CD8-positive, alpha-beta memory T cell (primary cell): ENCODE measurements at regions not wholly inside any gene's neighbourhood (a gene's known extent, or its start where the extent isn't known, plus 50 kb on each side); places are given as distances from the start of the nearest gene placed in this dataset.

Experiments used
- CTCF ChIA-PET: fragments of 350-600 bp; sonication (Branson Sonifier 250); formaldehyde crosslinking; loops from one replicate; lab custom pipeline; 2021; ENCODE audit warnings: antibody characterized with exemption; lab: Charles Lee
- POLR2A ChIA-PET: fragments of 350-600 bp; sonication (Branson Sonifier 250); formaldehyde crosslinking; loops from one replicate; lab custom pipeline; 2021; ENCODE audit warnings: antibody characterized with exemption; lab: Charles Lee
- DNase-seq, 5 donors: peaks; one replicate each; pipeline versions ENCODE4 v3.0.0 to v3.0.0-alpha.2; 2020 to 2022; ENCODE audit warnings: mixed read lengths in 1 of 5
- H3K27ac ChIP-seq: one replicate; pipeline ENCODE4 v1.7.0; 2013; ENCODE audit warnings: low read depth, mild to moderate bottlenecking, low read length, moderate library complexity
- H3K27me3 ChIP-seq: 2 replicates; pipeline ENCODE4 v1.7.0; 2013; ENCODE audit warnings: low read length, mild to moderate bottlenecking; ENCODE audit not compliant: insufficient read depth, poor library complexity, severe bottlenecking
- H3K36me3 ChIP-seq: 2 replicates; pipeline ENCODE4 v1.7.0; 2013; ENCODE audit warnings: mild to moderate bottlenecking, low read length, moderate library complexity; ENCODE audit not compliant: insufficient read depth
- H3K4me1 ChIP-seq: 2 replicates; pipeline ENCODE4 v1.7.0; 2013; ENCODE audit warnings: mild to moderate bottlenecking, low read length, moderate library complexity; ENCODE audit not compliant: insufficient read depth
- H3K4me3 ChIP-seq: 2 replicates; pipeline ENCODE4 v1.7.0; 2013; ENCODE audit warnings: mild to moderate bottlenecking, low read length
- H3K9me3 ChIP-seq: 2 replicates; pipeline ENCODE4 v1.7.0; 2013; ENCODE audit warnings: mild to moderate bottlenecking, low read length
- H3K27ac Mint-ChIP-seq, 8 donors: one replicate each; pipeline ENCODE4 v1.8.0; 2020 to 2021; ENCODE audit warnings: mixed read lengths in 8 of 8, mild to moderate bottlenecking in 6 of 8, inconsistent platforms in 3 of 8, moderate library complexity in 3 of 8
- H3K27me3 Mint-ChIP-seq, 2 donors: one replicate each; pipeline ENCODE4 v1.8.0; 2020 to 2021; ENCODE audit warnings: mixed read lengths in 2 of 2, mild to moderate bottlenecking in 1 of 2, moderate library complexity in 1 of 2
- H3K36me3 Mint-ChIP-seq, 3 donors: one replicate each; pipeline ENCODE4 v1.8.0; 2020 to 2021; ENCODE audit warnings: mixed read lengths in 3 of 3, inconsistent platforms in 1 of 3, mild to moderate bottlenecking in 1 of 3
- H3K4me1 Mint-ChIP-seq, 3 donors: one replicate each; pipeline ENCODE4 v1.8.0; 2020 to 2021; ENCODE audit warnings: mixed read lengths in 3 of 3, inconsistent platforms in 1 of 3, mild to moderate bottlenecking in 1 of 3
- H3K4me3 Mint-ChIP-seq, 7 donors: one replicate each; pipeline ENCODE4 v1.8.0; 2020 to 2021; ENCODE audit warnings: mixed read lengths in 7 of 7, mild to moderate bottlenecking in 6 of 7, moderate library complexity in 4 of 7, inconsistent platforms in 2 of 7
- H3K9me3 Mint-ChIP-seq, 5 donors: one replicate each; pipeline ENCODE4 v1.8.0; 2020 to 2022; ENCODE audit warnings: mixed read lengths in 5 of 5, mild to moderate bottlenecking in 3 of 5, moderate library complexity in 2 of 5, inconsistent platforms in 1 of 5

DNA sequence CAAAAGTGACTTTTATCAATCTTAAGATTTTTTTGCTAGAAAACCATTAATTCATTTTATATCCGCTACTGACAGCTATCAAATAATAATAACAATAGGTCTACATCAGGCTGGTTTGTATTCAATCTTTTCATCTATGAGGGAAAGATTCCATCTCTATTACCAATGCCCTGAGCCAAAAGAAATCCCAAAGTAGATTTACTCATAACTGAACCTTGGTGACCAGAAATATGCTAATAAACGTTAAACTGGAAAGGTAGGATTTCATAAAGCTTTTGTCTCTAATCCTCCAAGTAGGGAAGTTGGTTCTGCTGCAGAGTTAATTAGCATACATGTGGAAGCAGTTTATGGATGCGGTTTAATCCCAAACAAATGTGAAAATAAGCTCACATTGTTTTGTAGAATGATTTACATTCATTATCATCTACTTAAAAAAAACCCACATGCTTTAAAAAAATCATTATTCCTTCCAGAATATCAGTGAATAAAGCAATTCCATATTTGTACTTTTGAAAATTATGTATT is 715.5 kb downstream of the CETN3 start:
- Mint-ChIP-seq H3K27ac (no peak overlapping the region), H3K36me3 (no peaks in the 10 kb centered on the region), H3K9me3 (peaks cover 0 to 38% (median 2%) of the 10 kb centered on the region in 5 donors), H3K4me3 (no peak overlapping the region), H3K27me3 (no peaks in the 10 kb centered on the region), H3K4me1 (no peaks in the 10 kb centered on the region)
- no peak overlapping the region for H3K27ac ChIP-seq
- ChIA-PET CTCF (no interaction called here), POLR2A (no interaction called here)
- DNase-seq = no peak
- no peaks in the 10 kb centered on the region for H3K4me1 ChIP-seq
- no peaks in the 10 kb centered on the region for H3K9me3 ChIP-seq
- H3K27me3 ChIP-seq = no peaks in the 10 kb centered on the region
- H3K4me3 ChIP-seq = no peak overlapping the region
- no peaks in the 10 kb centered on the region for H3K36me3 ChIP-seq

- POLR2A ChIA-PET = no interaction called here
- H3K36me3 Mint-ChIP-seq = no peaks in the 10 kb centered on the region
- Histone ChIP-seq H3K4me3 (no peak overlapping the region), H3K9me3 (no peaks in the 10 kb centered on the region), H3K27ac (no peak overlapping the region), H3K4me1 (no peaks in the 10 kb centered on the region), H3K27me3 (no peaks in the 10 kb centered on the region), H3K36me3 (no peaks in the 10 kb centered on the region)
- CTCF ChIA-PET = no interaction called here
- H3K27ac Mint-ChIP-seq = no peak overlapping the region
- no peaks in the 10 kb centered on the region for H3K4me1 Mint-ChIP-seq
- H3K9me3 Mint-ChIP-seq = peaks cover 0 to 31% (median 2%) of the 10 kb centered on the region in 5 donors
- H3K4me3 Mint-ChIP-seq = no peak overlapping the region
- DNase-seq = no peak
- no peaks in the 10 kb centered on the region for H3K27me3 Mint-ChIP-seq
Measured at GRCh38 chr5:89690331-89690730, 719.2 kb downstream of the CETN3 start.

DNA sequence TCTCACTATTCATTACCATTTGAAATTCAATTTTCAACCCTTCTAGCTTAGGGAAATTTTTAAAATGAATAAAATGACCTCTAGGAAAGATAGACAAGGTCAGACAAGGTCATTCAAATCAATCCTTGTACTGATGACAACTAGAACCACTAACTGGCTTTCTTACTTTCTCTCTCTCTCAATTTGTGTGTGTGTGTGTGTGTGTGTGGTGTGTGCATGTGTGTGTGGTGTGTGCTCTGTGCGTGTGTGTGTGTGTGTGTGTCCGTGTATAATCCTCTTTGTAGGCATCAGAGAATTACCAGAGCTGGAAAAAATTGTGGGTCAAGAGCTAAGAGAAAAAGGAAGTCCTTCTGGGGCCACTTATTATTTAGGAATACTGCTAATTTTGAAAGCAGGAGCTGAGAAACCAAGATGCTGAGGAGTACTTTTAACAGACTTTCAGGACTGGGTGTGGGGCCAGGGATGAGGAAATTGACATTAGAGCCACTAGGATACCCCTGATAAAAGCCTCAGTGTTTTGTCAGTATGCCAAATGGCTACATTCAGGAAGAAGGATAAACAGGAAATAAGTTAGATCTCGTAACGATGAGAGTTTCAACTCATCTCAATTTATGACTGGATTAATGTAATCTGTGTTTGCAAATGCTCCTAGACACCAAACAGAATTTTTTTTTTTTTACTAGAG is 723.3 kb downstream of the CETN3 start:
- no peaks in the 10 kb centered on the region for H3K27me3 ChIP-seq
- no peaks in the 10 kb centered on the region for H3K36me3 ChIP-seq
- H3K27me3 Mint-ChIP-seq = no peaks in the 10 kb centered on the region
- H3K36me3 Mint-ChIP-seq = no peaks in the 10 kb centered on the region
- no peaks in the 10 kb centered on the region for H3K4me1 ChIP-seq
- peaks cover 1 to 30% (median 4%) of the 10 kb centered on the region in 5 donors for H3K9me3 Mint-ChIP-seq
- ChIA-PET POLR2A (no interaction called here), CTCF (no interaction called here)
- H3K9me3 ChIP-seq = no peaks in the 10 kb centered on the region
- no peak overlapping the region for H3K4me3 ChIP-seq
- no peak overlapping the region for H3K4me3 Mint-ChIP-seq
- no peaks in the 10 kb centered on the region for H3K4me1 Mint-ChIP-seq
- H3K27ac ChIP-seq = no peak overlapping the region
- no peak for DNase-seq
- no peak overlapping the region for H3K27ac Mint-ChIP-seq

DNA sequence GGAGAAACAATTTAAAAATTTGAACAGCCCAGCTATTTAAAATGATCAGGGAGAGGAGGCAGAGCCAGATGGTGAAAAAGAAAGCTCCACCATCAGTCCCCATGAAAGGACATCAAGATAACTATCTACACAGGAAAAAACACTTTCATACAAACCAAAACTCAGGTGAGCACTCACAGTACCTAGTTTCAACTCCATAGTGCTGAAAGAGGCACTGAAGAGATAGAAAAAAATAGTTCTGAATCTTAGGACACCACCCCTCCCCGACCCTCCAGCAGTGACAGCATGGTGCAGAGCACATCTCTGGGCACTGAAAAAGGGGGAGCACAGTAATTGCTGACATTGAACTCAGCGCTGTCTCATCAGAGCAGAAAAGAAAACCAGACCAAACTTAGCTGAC is 732.9 kb downstream of the CETN3 start:
- H3K9me3 ChIP-seq = no peaks in the 10 kb centered on the region
- DNase-seq = no peak
- Mint-ChIP-seq H3K27ac (no peak overlapping the region), H3K27me3 (no peaks in the 10 kb centered on the region), H3K36me3 (no peaks in the 10 kb centered on the region), H3K4me1 (no peaks in the 10 kb centered on the region), H3K9me3 (peaks cover 4 to 31% (median 8%) of the 10 kb centered on the region in 5 donors), H3K4me3 (no peak overlapping the region)
- no peaks in the 10 kb centered on the region for H3K4me1 ChIP-seq
- no peaks in the 10 kb centered on the region for H3K36me3 ChIP-seq
- ChIA-PET POLR2A (no interaction called here), CTCF (no interaction called here)
- no peak overlapping the region for H3K4me3 ChIP-seq
- no peaks in the 10 kb centered on the region for H3K27me3 ChIP-seq
- H3K27ac ChIP-seq = no peak overlapping the region

- no peak for DNase-seq
- H3K9me3 ChIP-seq = no peaks in the 10 kb centered on the region
- no peaks in the 10 kb centered on the region for H3K27me3 ChIP-seq
- H3K4me3 ChIP-seq = no peak overlapping the region
- H3K36me3 Mint-ChIP-seq = no peaks in the 10 kb centered on the region
- no peak overlapping the region for H3K27ac ChIP-seq
- H3K9me3 Mint-ChIP-seq = peaks cover 4 to 19% (median 8%) of the 10 kb centered on the region in 5 donors
- H3K27ac Mint-ChIP-seq = no peak overlapping the region
- H3K4me1 ChIP-seq = no peaks in the 10 kb centered on the region
- H3K4me1 Mint-ChIP-seq = no peaks in the 10 kb centered on the region
- no peaks in the 10 kb centered on the region for H3K36me3 ChIP-seq
- H3K4me3 Mint-ChIP-seq = no peak overlapping the region
- no peaks in the 10 kb centered on the region for H3K27me3 Mint-ChIP-seq
- POLR2A ChIA-PET = no interaction called here
- CTCF ChIA-PET = no interaction called here
Measured at GRCh38 chr5:89673019-89673418, 736.5 kb downstream of the CETN3 start.

GRCh38 chr5:89668821-89669220 is 740.7 kb downstream of the CETN3 start:
- Histone ChIP-seq H3K27ac (no peak overlapping the region), H3K27me3 (no peaks in the 10 kb centered on the region), H3K4me3 (no peak overlapping the region), H3K4me1 (no peaks in the 10 kb centered on the region), H3K9me3 (no peaks in the 10 kb centered on the region), H3K36me3 (no peaks in the 10 kb centered on the region)
- CTCF ChIA-PET = no interaction called here
- no peak overlapping the region for H3K4me3 Mint-ChIP-seq
- no peaks in the 10 kb centered on the region for H3K36me3 Mint-ChIP-seq
- H3K4me1 Mint-ChIP-seq = no peaks in the 10 kb centered on the region
- H3K27ac Mint-ChIP-seq = no peak overlapping the region
- no peak for DNase-seq
- POLR2A ChIA-PET = no interaction called here
- peaks cover 0 to 31% (median 6%) of the 10 kb centered on the region in 5 donors for H3K9me3 Mint-ChIP-seq
- H3K27me3 Mint-ChIP-seq = no peaks in the 10 kb centered on the region

GRCh38 chr5:89662499-89662898 is 747.1 kb downstream of the CETN3 start:
- H3K4me1 Mint-ChIP-seq = no peaks in the 10 kb centered on the region
- H3K27me3 Mint-ChIP-seq = no peaks in the 10 kb centered on the region
- no peak overlapping the region for H3K4me3 ChIP-seq
- no peaks in the 10 kb centered on the region for H3K27me3 ChIP-seq
- POLR2A ChIA-PET = no interaction called here
- peaks cover 0 to 51% (median 12%) of the 10 kb centered on the region in 5 donors for H3K9me3 Mint-ChIP-seq
- no peak overlapping the region for H3K4me3 Mint-ChIP-seq
- H3K4me1 ChIP-seq = no peaks in the 10 kb centered on the region
- H3K27ac Mint-ChIP-seq = no peak overlapping the region
- CTCF ChIA-PET = no interaction called here
- H3K36me3 ChIP-seq = no peaks in the 10 kb centered on the region
- no peak for DNase-seq
- no peak overlapping the region for H3K27ac ChIP-seq
- no peaks in the 10 kb centered on the region for H3K36me3 Mint-ChIP-seq
- no peaks in the 10 kb centered on the region for H3K9me3 ChIP-seq

DNA sequence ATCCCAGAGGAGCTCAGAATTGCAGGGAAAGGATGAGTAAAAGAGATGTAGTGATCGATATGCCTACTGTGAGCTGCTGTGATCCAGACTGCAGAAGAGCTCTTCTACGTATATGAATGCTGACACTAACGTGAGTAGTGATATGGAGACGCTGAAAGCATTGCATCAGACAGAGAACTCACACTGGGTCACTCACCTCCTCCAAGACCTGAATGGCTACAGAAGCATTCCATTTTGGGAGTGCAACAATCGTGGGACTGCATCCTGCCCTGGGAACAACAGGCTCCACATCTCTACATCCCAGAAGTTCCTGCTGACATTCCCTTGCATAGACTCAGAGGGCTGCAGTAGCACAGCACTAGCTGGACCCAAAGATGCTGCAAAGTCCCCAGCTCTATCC is 755.9 kb upstream of the MEF2C start:
- H3K36me3 ChIP-seq = no peaks in the 10 kb centered on the region
- no peak overlapping the region for H3K27ac ChIP-seq
- DNase-seq = no peak
- Mint-ChIP-seq H3K36me3 (no peaks in the 10 kb centered on the region), H3K4me3 (no peak overlapping the region), H3K4me1 (no peaks in the 10 kb centered on the region), H3K27me3 (no peaks in the 10 kb centered on the region), H3K9me3 (peaks cover 0 to 20% (median 14%) of the 10 kb centered on the region in 5 donors), H3K27ac (no peak overlapping the region)
- no peaks in the 10 kb centered on the region for H3K9me3 ChIP-seq
- H3K27me3 ChIP-seq = no peaks in the 10 kb centered on the region
- POLR2A ChIA-PET = no interaction called here
- no peak overlapping the region for H3K4me3 ChIP-seq
- CTCF ChIA-PET = no interaction called here
- no peaks in the 10 kb centered on the region for H3K4me1 ChIP-seq
